ENCODE measurements at regions not wholly inside any gene's neighbourhood (a gene's known extent, or its start where the extent isn't known, plus 50 kb on each side); places are given as distances from the start of the nearest gene placed in this dataset.
A peak's percentile ranks its signal among the peaks of the same experiment; 100 is the strongest.

- Histone ChIP-seq H4K20me1 (ENCODE audit: insufficient read depth, low read length) (no peaks in the 10 kb centered on the region), H3K4me3 (replicated peaks in 1 of 3; ENCODE audit: insufficient read depth in 1 of 3, low read depth in 2 of 3, low read length in 3 of 3) (no peak overlapping the region), H3K27me3 (ENCODE audit: control insufficient read depth in 1 of 2, insufficient read depth in 2 of 2, low read length in 2 of 2) (no peaks in the 10 kb centered on the region), H3K79me2 (ENCODE audit: insufficient read depth, low read length) (no peaks in the 10 kb centered on the region), H3K4me2 (ENCODE audit: low read depth, low read length) (no peak overlapping the region), H3K9me3 (ENCODE audit: low read length) (no peaks in the 10 kb centered on the region), H2AFZ (ENCODE audit: low read length) (no peak overlapping the region), H3K4me1 (ENCODE audit: insufficient read depth, low read length) (no peaks in the 10 kb centered on the region), H3K36me3 (replicated peaks in 1 of 2; ENCODE audit: control insufficient read depth in 1 of 2, insufficient read depth in 2 of 2, low read length in 2 of 2) (no peaks in the 10 kb centered on the region), H3K9ac (ENCODE audit: insufficient read depth, low read depth, low read length) (no peak overlapping the region), H3K27ac (ENCODE audit: extremely low read length, insufficient read depth, low read length) (no peak overlapping the region)
- TF ChIP-seq MAFK (conservative IDR thresholded peaks at IDR 0.05 in 1 of 2, IDR thresholded peaks at IDR 0.05 in 1 of 2; ENCODE audit: low read length in 2 of 2) (peak; percentile 70 to 79; a peak in 3 of 4 replicates), JUND (CRISPR knock-in tag; IDR thresholded peaks at IDR 0.05) (no peak), ZNF260 (CRISPR knock-in tag; IDR thresholded peaks at IDR 0.05; ENCODE audit: borderline replicate concordance, low read depth) (no peak), ZNF552 (CRISPR knock-in tag; IDR thresholded peaks at IDR 0.05; ENCODE audit: borderline replicate concordance) (no peak), MAF1 (CRISPR knock-in tag; IDR thresholded peaks at IDR 0.05; ENCODE audit: borderline replicate concordance) (no peak), MAFF (IDR thresholded peaks at IDR 0.05; ENCODE audit: low read depth, low read length) (peak; percentile 73), MED1 (CRISPR knock-in tag; IDR thresholded peaks at IDR 0.05) (no peak), KDM3A (CRISPR knock-in tag; IDR thresholded peaks at IDR 0.05; ENCODE audit: low read depth) (no peak)
- TF ChIP-seq, protein P1, sequence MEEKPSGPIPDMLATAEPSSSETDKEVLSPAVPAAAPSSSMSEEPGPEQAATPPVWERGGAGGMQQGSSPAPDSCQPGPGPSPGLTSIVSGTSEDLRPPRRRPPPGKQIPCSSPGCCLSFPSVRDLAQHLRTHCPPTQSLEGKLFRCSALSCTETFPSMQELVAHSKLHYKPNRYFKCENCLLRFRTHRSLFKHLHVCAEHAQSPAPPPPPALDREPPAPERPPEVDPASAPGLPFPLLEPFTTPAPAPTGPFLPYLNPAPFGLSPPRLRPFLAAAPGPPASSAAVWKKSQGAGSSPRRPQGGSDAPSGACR (CRISPR knock-in tag; IDR thresholded peaks at IDR 0.05): no peak
- TF ChIP-seq, protein P2, sequence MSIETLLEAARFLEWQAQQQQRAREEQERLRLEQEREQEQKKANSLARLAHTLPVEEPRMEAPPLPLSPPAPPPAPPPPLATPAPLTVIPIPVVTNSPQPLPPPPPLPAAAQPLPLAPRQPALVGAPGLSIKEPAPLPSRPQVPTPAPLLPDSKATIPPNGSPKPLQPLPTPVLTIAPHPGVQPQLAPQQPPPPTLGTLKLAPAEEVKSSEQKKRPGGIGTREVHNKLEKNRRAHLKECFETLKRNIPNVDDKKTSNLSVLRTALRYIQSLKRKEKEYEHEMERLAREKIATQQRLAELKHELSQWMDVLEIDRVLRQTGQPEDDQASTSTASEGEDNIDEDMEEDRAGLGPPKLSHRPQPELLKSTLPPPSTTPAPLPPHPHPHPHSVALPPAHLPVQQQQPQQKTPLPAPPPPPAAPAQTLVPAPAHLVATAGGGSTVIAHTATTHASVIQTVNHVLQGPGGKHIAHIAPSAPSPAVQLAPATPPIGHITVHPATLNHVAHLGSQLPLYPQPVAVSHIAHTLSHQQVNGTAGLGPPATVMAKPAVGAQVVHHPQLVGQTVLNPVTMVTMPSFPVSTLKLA (IDR thresholded peaks at IDR 0.05): no peak
- TF ChIP-seq, protein P3, sequence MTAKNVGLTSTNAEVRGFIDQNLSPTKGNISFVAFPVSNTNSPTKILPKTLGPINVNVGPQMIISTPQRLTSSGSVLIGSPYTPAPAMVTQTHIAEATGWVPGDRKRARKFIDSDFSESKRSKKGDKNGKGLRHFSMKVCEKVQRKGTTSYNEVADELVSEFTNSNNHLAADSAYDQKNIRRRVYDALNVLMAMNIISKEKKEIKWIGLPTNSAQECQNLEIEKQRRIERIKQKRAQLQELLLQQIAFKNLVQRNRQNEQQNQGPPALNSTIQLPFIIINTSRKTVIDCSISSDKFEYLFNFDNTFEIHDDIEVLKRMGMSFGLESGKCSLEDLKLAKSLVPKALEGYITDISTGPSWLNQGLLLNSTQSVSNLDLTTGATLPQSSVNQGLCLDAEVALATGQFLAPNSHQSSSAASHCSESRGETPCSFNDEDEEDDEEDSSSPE (CRISPR knock-in tag; IDR thresholded peaks at IDR 0.05): no peak
- TF ChIP-seq, protein P4, sequence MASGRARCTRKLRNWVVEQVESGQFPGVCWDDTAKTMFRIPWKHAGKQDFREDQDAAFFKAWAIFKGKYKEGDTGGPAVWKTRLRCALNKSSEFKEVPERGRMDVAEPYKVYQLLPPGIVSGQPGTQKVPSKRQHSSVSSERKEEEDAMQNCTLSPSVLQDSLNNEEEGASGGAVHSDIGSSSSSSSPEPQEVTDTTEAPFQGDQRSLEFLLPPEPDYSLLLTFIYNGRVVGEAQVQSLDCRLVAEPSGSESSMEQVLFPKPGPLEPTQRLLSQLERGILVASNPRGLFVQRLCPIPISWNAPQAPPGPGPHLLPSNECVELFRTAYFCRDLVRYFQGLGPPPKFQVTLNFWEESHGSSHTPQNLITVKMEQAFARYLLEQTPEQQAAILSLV (CRISPR knock-in tag; IDR thresholded peaks at IDR 0.05; ENCODE audit: borderline replicate concordance): no peak
- no TSS peak for BruUV-seq (replicated peaks)
- no peak for ATAC-seq
- in situ Hi-C loops (cut with HindIII; ENCODE audit: extremely low pct_ligation_motif_present, low pct_unique_long_range_greater_than_20kb) (no loop called here), intact Hi-C loops (cut with micrococcal nuclease; ENCODE audit: unreplicated experiment) (no loop called here)
- CTCF ChIA-PET (ENCODE audit: low intra/inter-chr PET ratio, low total read pairs): no interaction called here
- POLR2A ChIA-PET: no interaction called here
- DNase-seq (ENCODE audit: low spot score): no peak
- no peak for FAIRE-seq
These were observed 267.8 kb upstream of the POU5F2 start for GRCh38 chr5:94009161-94009560.

Data from HepG2 (cell line).